Muscle layer of colon (tissue), 2 donors: ENCODE measurements at regions not wholly inside any gene's neighbourhood (a gene's known extent, or its start where the extent isn't known, plus 50 kb on each side); places are given as distances from the start of the nearest gene placed in this dataset.

Experiments used
- H3K27ac ChIP-seq: one replicate; pipeline ENCODE4 v1.7.0; 2013; ENCODE audit warnings: low read depth, mild to moderate bottlenecking, low read length, moderate library complexity
- H3K27me3 ChIP-seq, 2 donors: one replicate each; pipeline ENCODE4 v1.7.0; 2013; ENCODE audit warnings: low read length in 2 of 2, mild to moderate bottlenecking in 2 of 2; ENCODE audit not compliant: insufficient read depth in 2 of 2, control insufficient read depth in 1 of 2
- H3K36me3 ChIP-seq: one replicate; pipeline ENCODE4 v1.7.0; 2013; ENCODE audit warnings: mild to moderate bottlenecking, low read length; ENCODE audit not compliant: insufficient read depth
- H3K4me1 ChIP-seq: one replicate; pipeline ENCODE4 v1.7.0; 2013; ENCODE audit warnings: mild to moderate bottlenecking, low read length; ENCODE audit not compliant: insufficient read depth
- H3K4me3 ChIP-seq, 2 donors: one replicate each; pipeline ENCODE4 v1.7.0; 2013; ENCODE audit warnings: low read length in 2 of 2, low read depth in 1 of 2, mild to moderate bottlenecking in 1 of 2, moderate library complexity in 1 of 2
- H3K9ac ChIP-seq: one replicate; pipeline ENCODE4 v1.7.0; 2013; ENCODE audit warnings: low read length
- H3K9me3 ChIP-seq: one replicate; pipeline ENCODE4 v1.7.0; 2013; ENCODE audit warnings: mild to moderate bottlenecking, low read length
- donor health status: abdominal sarcoma.
- donor health status: Adenocarcinoma of cecum.

GRCh38 chr7:13322126-13322525, 634.7 kb downstream of the ARL4A start:
- no peaks in the 10 kb centered on the region for H3K36me3 ChIP-seq
- H3K9ac ChIP-seq = no peak overlapping the region
- H3K27ac ChIP-seq = no peak overlapping the region
- no peak overlapping the region for H3K4me3 ChIP-seq
- H3K27me3 ChIP-seq = no peaks in the 10 kb centered on the region
- no peaks in the 10 kb centered on the region for H3K9me3 ChIP-seq
- no peaks in the 10 kb centered on the region for H3K4me1 ChIP-seq

DNA sequence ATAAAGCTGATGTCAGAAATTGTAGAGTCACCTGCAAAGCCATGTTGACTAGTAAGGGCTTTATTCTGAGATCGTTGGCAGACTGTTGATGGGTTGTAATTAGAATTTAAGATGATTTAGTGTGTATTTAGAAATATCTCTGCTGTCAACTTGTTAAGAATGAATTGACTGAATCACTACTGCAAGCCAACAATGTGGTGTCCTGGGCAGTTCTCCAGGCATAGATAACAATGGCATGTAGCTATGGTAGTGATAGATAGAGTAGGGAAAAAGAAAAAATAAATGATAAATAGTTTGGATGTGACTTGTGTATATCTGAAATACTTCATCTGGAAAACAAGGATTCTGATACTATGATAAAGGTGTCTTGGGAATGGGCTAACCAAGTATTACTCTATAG, 640.2 kb downstream of the ARL4A start:
- H3K4me3 ChIP-seq = no peak overlapping the region

DNA sequence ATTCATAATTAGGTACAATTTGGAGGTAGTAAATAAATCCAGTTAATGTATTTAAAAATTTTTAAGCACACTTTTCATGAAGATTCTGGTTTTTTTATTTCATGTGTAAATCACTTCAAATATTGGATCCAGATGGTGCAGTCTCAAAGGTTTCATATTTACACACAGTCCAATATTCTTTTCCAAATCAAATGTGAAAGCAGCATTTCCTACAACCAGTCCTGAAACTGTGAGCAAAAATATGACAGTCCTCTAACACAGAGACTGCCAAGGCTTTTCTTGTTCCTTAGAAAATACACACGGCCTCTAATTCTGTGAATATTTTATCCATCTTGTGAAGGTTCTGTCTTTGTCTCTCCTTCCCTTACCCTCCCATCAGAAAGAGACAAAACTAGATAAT, 645.9 kb downstream of the ARL4A start:
- no peak overlapping the region for H3K27ac ChIP-seq
- no peak overlapping the region for H3K9ac ChIP-seq
- no peaks in the 10 kb centered on the region for H3K4me1 ChIP-seq
- H3K9me3 ChIP-seq = no peaks in the 10 kb centered on the region
- no peaks in the 10 kb centered on the region for H3K27me3 ChIP-seq
- H3K4me3 ChIP-seq = no peak overlapping the region
- no peaks in the 10 kb centered on the region for H3K36me3 ChIP-seq

More for the DNA sequence above, 640.2 kb downstream of the ARL4A start:
- Histone ChIP-seq H3K9ac (no peak overlapping the region), H3K36me3 (no peaks in the 10 kb centered on the region), H3K9me3 (no peaks in the 10 kb centered on the region), H3K27me3 (no peaks in the 10 kb centered on the region), H3K4me1 (no peaks in the 10 kb centered on the region), H3K27ac (no peak overlapping the region)

DNA sequence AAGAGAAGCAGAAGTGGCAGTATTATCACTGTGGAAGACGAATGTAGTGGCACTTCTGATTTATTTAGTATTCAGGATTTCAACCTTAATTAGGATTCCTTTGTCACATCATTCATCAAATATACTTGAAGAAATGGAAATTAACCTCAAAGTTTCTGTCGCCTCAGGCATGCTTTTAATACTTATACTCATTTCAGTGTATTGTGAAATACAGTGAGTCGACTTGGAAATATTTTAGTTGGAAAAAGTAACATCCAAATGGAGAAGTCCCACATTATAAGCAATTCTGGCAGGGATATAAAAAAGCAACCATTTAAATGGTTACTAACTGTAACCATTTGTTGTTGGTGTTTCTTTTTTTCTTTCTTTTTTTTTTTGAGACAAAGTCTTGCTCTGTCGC, 648.8 kb downstream of the ARL4A start:
- no peak overlapping the region for H3K27ac ChIP-seq
- H3K4me1 ChIP-seq = no peaks in the 10 kb centered on the region
- no peak overlapping the region for H3K4me3 ChIP-seq
- no peaks in the 10 kb centered on the region for H3K27me3 ChIP-seq
- H3K9ac ChIP-seq = no peak overlapping the region
- H3K9me3 ChIP-seq = no peaks in the 10 kb centered on the region
- no peaks in the 10 kb centered on the region for H3K36me3 ChIP-seq

DNA sequence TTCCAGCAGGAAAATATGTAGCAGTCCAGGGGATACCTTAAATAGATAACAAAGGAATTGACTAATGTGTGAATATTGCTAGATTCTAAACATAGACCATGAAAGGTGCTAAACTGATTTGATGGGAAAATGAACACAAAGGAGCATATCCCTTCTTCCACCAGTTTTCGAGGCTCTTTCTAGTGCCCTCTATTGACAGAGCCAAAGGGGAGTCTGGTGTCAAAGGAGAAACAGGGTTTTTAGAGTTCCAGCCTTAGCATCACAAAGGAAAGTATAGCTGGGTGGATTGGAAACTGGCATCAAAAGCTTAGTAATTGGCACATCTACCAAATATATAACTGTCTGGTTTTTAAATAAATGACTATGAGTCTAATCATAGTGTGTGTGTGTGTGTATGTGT, 636.8 kb downstream of the ETV1 start:
- H3K27ac ChIP-seq = no peak overlapping the region
- H3K27me3 ChIP-seq = no peaks in the 10 kb centered on the region
- H3K36me3 ChIP-seq = no peaks in the 10 kb centered on the region
- H3K4me1 ChIP-seq = no peaks in the 10 kb centered on the region
- no peak overlapping the region for H3K9ac ChIP-seq
- no peaks in the 10 kb centered on the region for H3K9me3 ChIP-seq
- H3K4me3 ChIP-seq = no peak overlapping the region

GRCh38 chr7:13359656-13360055, 629.8 kb downstream of the ETV1 start:
- Histone ChIP-seq H3K27ac (no peak overlapping the region), H3K4me3 (no peak overlapping the region), H3K9ac (no peak overlapping the region), H3K36me3 (no peaks in the 10 kb centered on the region), H3K4me1 (no peaks in the 10 kb centered on the region), H3K9me3 (no peaks in the 10 kb centered on the region), H3K27me3 (no peaks in the 10 kb centered on the region)

DNA sequence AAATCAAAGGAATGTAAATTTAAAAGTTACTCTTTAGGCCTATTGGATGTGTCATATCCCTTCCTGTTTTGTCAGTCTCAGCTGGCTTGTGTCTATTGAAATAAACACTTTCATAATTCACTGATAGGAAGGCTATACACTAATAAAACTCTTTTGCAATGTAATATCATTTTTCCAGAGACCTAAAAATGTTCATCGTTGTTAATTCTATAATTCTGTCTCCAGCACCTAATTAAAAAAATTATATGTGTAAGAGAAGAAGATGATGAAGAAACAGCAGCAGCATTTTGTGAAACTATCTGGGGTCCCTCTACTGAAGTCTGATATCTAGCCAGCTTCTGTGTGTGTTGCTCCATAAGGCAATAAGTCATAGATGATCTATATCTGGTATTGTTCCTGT, 602.7 kb downstream of the ETV1 start:
- no peaks in the 10 kb centered on the region for H3K4me1 ChIP-seq
- H3K9me3 ChIP-seq = no peaks in the 10 kb centered on the region
- no peaks in the 10 kb centered on the region for H3K27me3 ChIP-seq
- no peak overlapping the region for H3K9ac ChIP-seq
- H3K27ac ChIP-seq = no peak overlapping the region
- H3K4me3 ChIP-seq = no peak overlapping the region
- H3K36me3 ChIP-seq = no peaks in the 10 kb centered on the region

- no peak overlapping the region for H3K27ac ChIP-seq
- no peaks in the 10 kb centered on the region for H3K9me3 ChIP-seq
- no peaks in the 10 kb centered on the region for H3K27me3 ChIP-seq
These were observed 581.6 kb downstream of the ETV1 start for GRCh38 chr7:13407911-13408310.

GRCh38 chr7:13411151-13411550, 578.3 kb downstream of the ETV1 start:
- H3K4me1 ChIP-seq = no peaks in the 10 kb centered on the region
- H3K27me3 ChIP-seq = no peaks in the 10 kb centered on the region
- no peak overlapping the region for H3K4me3 ChIP-seq
- no peak overlapping the region for H3K9ac ChIP-seq
- no peaks in the 10 kb centered on the region for H3K36me3 ChIP-seq
- H3K27ac ChIP-seq = no peak overlapping the region
- H3K9me3 ChIP-seq = no peaks in the 10 kb centered on the region

More at GRCh38 chr7:13407911-13408310, 581.6 kb downstream of the ETV1 start:
- H3K9ac ChIP-seq = no peak overlapping the region
- no peaks in the 10 kb centered on the region for H3K4me1 ChIP-seq
- H3K36me3 ChIP-seq = no peaks in the 10 kb centered on the region
- H3K4me3 ChIP-seq = no peak overlapping the region

GRCh38 chr7:13411636-13412035, 577.8 kb downstream of the ETV1 start:
- no peak overlapping the region for H3K27ac ChIP-seq
- H3K27me3 ChIP-seq = no peaks in the 10 kb centered on the region
- H3K36me3 ChIP-seq = no peaks in the 10 kb centered on the region
- H3K9me3 ChIP-seq = no peaks in the 10 kb centered on the region
- no peak overlapping the region for H3K9ac ChIP-seq
- H3K4me3 ChIP-seq = no peak overlapping the region
- no peaks in the 10 kb centered on the region for H3K4me1 ChIP-seq

DNA sequence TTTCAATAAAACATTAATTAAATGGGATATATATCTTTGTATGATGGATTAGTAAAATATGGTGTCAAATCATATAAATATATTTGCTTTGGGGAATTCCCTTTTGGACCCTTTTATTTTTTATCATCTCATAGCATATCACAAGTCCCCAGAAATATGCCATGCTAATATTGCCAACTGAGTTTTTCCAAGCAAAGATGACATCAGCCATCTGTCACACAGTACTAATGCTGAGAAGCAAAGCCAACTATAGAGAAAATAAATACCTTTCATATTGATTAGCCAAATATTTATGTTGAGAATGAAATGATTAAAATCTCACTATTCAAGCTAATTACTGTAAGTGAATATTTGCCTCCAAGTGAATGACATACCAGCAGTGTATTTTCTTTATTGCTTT, 575.3 kb downstream of the ETV1 start:
- H3K36me3 ChIP-seq = no peaks in the 10 kb centered on the region
- H3K9me3 ChIP-seq = no peaks in the 10 kb centered on the region
- no peak overlapping the region for H3K27ac ChIP-seq
- H3K4me3 ChIP-seq = no peak overlapping the region
- H3K4me1 ChIP-seq = no peaks in the 10 kb centered on the region
- H3K27me3 ChIP-seq = no peaks in the 10 kb centered on the region
- no peak overlapping the region for H3K9ac ChIP-seq

GRCh38 chr7:13414661-13415107, 574.8 kb downstream of the ETV1 start:
- Histone ChIP-seq H3K36me3 (no peaks in the 10 kb centered on the region), H3K4me1 (no peaks in the 10 kb centered on the region), H3K9me3 (no peaks in the 10 kb centered on the region), H3K27ac (no peak overlapping the region), H3K4me3 (no peak overlapping the region), H3K27me3 (no peaks in the 10 kb centered on the region), H3K9ac (no peak overlapping the region)
